Endothelial cell (in vitro differentiated cells): ENCODE measurements at regions not wholly inside any gene's neighbourhood (a gene's known extent, or its start where the extent isn't known, plus 50 kb on each side); places are given as distances from the start of the nearest gene placed in this dataset.

Experiments used
- DNase-seq: peaks from one replicate; pipeline ENCODE4 v3.0.0; 2021; ENCODE audit warnings: low spot score
- H3K27ac Mint-ChIP-seq: one replicate; pipeline ENCODE4 v1.8.0; 2021; ENCODE audit warnings: mixed read lengths, inconsistent platforms; ENCODE audit not compliant: unreplicated experiment
- H3K27me3 Mint-ChIP-seq: one replicate; pipeline ENCODE4 v1.8.0; 2021; ENCODE audit warnings: mild to moderate bottlenecking, moderate library complexity, mixed read lengths, inconsistent platforms; ENCODE audit not compliant: unreplicated experiment
- H3K36me3 Mint-ChIP-seq: one replicate; pipeline ENCODE4 v1.8.0; 2021; ENCODE audit warnings: mild to moderate bottlenecking, low read depth, mixed read lengths, inconsistent platforms; ENCODE audit not compliant: unreplicated experiment
- H3K4me1 Mint-ChIP-seq: one replicate; pipeline ENCODE4 v1.8.0; 2021; ENCODE audit warnings: mild to moderate bottlenecking, mixed read lengths, inconsistent platforms; ENCODE audit not compliant: unreplicated experiment
- H3K4me3 Mint-ChIP-seq: one replicate; pipeline ENCODE4 v1.8.0; 2021; ENCODE audit warnings: mild to moderate bottlenecking, mixed read lengths, inconsistent platforms; ENCODE audit not compliant: unreplicated experiment
- H3K9me3 Mint-ChIP-seq: one replicate; pipeline ENCODE4 v1.8.0; 2021; ENCODE audit warnings: mixed read lengths, inconsistent platforms; ENCODE audit not compliant: unreplicated experiment
- CTCF ChIP-seq: fragments of 200-600 bp; sonication (generic); IDR thresholded peaks from one replicate; pipeline ENCODE4 v1.5.0; 2021; ENCODE audit warnings: antibody characterized with exemption; ENCODE audit not compliant: unreplicated experiment

DNA sequence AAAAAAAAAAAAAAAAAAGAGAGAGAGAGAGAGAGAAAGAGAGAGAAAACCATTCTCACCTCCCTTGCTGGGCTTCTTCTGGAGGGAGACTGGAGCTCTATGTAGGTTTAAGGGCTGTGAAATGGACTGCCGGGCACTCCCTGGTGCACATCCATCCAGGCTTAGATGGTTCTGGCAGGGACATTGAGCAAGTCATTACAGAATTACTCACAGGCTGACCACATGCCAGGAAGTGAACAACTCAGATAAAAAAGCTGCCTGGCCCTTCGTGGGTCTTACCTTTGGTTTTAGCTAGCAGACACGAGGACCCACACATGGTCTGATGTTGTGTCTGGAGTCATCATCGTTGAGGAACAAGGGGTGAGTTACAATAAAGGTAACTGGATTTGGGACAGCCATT is 847.4 kb upstream of the EEF2KMT start:
- DNase-seq, result no peak
- Mint-ChIP-seq H3K36me3 (no peaks in the 10 kb centered on the region), H3K27ac (no peak overlapping the region), H3K27me3 (peaks cover 9% of the 10 kb centered on the region), H3K9me3 (no peaks in the 10 kb centered on the region), H3K4me3 (no peak overlapping the region), H3K4me1 (no peaks in the 10 kb centered on the region)
- no peak for TF ChIP-seq CTCF

GRCh38 chr16:5938607-5939006 is 841.0 kb upstream of the EEF2KMT start:
- Mint-ChIP-seq H3K27me3 (peaks cover 2% of the 10 kb centered on the region), H3K36me3 (no peaks in the 10 kb centered on the region), H3K4me1 (no peaks in the 10 kb centered on the region), H3K4me3 (no peak overlapping the region), H3K9me3 (no peaks in the 10 kb centered on the region), H3K27ac (no peak overlapping the region)
- no peak for TF ChIP-seq CTCF
- DNase-seq, result no peak

DNA sequence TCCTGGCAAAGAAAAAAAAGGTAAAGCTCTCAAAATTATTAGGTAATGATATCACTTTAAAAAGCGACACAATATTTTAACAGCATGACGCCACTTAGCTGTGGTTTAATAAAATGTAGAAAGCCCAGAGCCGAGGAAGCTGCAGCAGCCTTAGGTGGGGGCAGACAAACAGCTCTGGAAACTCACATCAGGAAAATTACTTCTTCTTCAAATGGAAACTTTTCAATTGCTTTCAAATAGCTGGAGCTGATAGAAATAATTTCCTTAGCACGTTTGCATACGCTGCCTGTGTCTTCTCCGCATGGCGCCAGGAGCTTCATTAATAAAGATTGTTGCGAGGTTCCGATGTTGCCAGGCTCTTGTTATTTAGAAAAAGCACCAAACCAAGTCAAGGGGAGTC is 835.3 kb upstream of the EEF2KMT start:
- no peaks in the 10 kb centered on the region for H3K9me3 Mint-ChIP-seq
- no peak for TF ChIP-seq CTCF
- H3K27me3 Mint-ChIP-seq, result no peaks in the 10 kb centered on the region
- H3K4me3 Mint-ChIP-seq, result no peak overlapping the region
- DNase-seq, result no peak
- H3K36me3 Mint-ChIP-seq, result no peaks in the 10 kb centered on the region
- H3K27ac Mint-ChIP-seq, result no peak overlapping the region
- H3K4me1 Mint-ChIP-seq, result peaks cover 6% of the 10 kb centered on the region

- Mint-ChIP-seq H3K27me3 (no peaks in the 10 kb centered on the region), H3K4me1 (peaks cover 6% of the 10 kb centered on the region), H3K9me3 (no peaks in the 10 kb centered on the region), H3K27ac (no peak overlapping the region), H3K36me3 (no peaks in the 10 kb centered on the region), H3K4me3 (no peak overlapping the region)
- no peak for TF ChIP-seq CTCF
- no peak for DNase-seq
These were observed 831.0 kb upstream of the EEF2KMT start for GRCh38 chr16:5928476-5929065.

DNA sequence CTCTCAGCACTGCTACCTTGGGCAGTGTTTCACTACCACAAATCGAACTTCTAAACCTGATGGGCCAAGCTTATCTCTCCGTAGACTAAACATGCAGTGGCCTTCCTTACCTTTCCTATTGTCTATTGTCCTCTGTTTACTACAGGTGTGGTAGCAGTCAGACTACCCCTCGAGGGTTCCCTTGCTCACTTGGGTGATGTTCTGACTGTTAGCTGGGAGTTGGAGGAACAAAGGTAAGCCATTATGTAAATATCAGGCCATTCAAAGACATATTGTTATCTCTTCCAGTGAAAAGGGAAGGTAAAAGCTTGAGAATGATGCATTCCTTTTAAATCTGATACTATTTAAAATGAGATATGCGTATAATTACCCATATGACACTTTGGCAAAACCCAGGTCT is 828.3 kb upstream of the EEF2KMT start:
- Mint-ChIP-seq H3K4me1 (no peaks in the 10 kb centered on the region), H3K27ac (no peak overlapping the region), H3K27me3 (no peaks in the 10 kb centered on the region), H3K36me3 (no peaks in the 10 kb centered on the region), H3K9me3 (no peaks in the 10 kb centered on the region), H3K4me3 (no peak overlapping the region)
- no peak for TF ChIP-seq CTCF
- no peak for DNase-seq
